NCI-H345 treated with DMSO at 0.1 percent for 48 hours (cell line): ENCODE measurements at regions not wholly inside any gene's neighbourhood (a gene's known extent, or its start where the extent isn't known, plus 50 kb on each side); places are given as distances from the start of the nearest gene placed in this dataset.

Experiments
- DNase-seq: peaks from one replicate; lab custom pipeline; 2025; ENCODE audit not compliant: unreplicated experiment; lab: John Stamatoyannopoulos, UW

DNA sequence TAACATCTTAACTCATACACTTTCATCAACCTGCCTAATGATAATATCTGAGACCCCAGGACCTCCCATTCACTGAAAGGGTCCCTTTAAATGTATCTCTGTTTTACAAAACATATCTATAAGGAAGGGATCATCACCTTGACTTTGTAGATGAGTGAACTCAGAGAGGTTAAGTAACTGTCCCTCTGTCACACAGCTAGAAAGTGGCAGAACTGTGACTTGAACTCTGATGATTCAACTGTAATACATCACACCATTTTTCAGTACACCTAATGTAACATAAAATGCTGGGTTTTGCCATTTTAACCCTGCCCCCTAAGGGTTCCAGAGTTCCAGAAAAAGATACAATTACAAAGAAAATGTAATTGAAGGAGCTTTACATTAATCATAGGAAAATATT is 234.6 kb downstream of the ZEB2 start:
- no peak for DNase-seq

DNA sequence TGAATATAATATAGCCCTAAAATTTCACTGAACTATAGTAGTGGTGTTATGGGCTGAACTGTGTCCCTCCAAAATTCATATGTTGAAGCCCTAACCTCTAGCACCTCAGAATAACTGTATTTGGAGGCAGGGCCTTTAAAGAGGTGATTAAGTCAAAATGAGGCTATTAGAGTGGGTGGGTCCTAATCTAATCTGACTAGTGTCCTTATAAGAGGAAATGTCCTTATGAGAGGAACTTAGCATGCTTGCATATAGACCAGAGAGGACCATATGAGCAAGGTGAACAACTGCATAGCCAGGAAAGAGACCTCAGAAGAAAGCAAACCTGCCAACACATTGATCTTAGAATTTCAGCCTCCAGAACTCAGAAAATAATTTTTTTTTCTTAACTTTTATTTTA is 238.4 kb downstream of the ZEB2 start:
- DNase-seq, result no peak

DNA sequence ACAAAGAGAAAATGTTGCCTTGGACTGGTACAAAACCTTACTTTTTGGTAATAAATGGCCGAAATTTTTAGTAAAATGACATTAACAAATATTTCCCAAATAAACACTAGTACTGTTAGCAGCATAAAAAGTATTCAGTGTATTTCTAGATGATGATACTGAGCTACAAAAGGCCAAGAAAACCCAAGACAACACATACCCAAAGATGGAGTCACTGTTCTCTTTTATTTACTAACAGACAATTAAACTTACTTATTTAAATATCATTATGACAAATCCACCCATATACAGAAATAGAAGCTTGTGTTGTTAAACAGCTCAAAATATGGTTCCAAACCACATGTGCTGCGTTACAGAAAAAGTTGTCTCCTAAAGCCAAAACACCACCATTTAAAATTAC is 239.9 kb downstream of the ZEB2 start:
- no peak for DNase-seq

DNA sequence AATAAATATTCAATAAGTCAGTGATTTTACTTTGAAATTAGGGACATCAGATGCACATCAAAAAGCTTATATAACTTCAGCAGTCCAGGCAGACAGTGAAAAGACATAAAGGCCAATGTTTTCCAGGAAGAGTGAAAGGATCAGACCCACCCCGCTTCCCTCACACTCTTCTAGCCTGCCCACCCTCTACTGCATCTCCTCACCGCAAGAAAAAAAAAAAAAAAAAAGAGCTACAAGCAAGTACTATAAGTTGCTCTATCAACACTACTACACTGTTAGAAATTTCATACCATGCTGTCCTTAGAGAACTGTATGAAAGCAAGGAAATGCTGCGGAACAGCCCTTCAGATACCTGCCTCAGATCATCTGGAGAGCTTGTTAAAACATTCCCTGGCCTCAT is 240.8 kb downstream of the ZEB2 start:
- no peak for DNase-seq

DNA sequence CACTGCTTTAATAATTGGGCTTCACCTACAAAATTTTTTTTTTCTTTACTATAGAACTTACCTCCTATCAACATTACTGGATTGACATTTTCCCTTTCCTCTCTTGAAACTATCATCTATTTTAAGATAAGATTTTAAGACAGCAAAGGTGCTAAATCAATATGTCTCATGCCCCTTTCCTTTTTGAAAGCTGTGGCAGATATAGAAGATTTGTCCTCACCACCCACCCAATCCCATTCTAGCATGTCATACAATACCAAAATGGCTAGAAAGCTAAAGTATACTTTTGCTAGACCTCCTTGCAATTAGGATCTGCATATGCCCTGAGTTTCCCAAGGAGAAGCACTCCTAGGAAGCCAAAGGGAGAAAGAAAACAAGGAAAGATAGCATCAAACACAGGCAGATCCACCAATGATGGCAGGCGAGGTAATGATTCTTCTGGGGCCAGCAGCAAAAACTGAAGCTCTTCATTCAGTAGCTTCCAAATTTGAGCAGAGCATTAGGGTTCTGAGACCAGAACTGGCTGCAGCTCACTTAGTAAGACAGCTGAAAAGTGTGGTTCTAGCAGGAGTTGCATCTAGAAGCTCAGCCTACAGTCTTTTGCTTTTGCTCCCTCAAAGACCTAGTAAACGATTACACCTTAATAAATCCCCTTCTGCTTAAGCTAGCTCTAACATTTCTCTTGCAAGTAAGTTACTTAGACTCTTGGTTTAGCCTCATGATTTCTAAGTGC is 242.1 kb downstream of the ZEB2 start:
- DNase-seq, result no peak

DNA sequence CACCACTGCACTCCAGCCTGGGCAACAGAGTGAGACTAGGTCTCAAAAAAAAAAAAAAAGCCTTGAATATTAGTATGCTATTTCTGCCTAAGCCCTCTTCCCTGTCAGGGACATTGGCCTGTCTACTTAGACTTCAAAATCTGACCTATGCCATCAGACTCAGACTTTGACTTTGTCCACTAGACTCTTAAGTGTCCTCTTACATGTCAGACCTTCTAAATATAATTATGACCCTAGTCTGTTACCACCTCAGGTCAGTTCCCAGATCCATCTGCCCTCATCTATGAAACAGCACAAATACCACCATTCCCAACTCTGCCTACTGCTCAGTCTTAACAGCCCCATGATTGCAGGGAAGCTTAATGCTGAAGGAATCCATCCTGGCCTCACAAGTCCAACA is 244.6 kb downstream of the ZEB2 start:
- DNase-seq, result no peak

DNA sequence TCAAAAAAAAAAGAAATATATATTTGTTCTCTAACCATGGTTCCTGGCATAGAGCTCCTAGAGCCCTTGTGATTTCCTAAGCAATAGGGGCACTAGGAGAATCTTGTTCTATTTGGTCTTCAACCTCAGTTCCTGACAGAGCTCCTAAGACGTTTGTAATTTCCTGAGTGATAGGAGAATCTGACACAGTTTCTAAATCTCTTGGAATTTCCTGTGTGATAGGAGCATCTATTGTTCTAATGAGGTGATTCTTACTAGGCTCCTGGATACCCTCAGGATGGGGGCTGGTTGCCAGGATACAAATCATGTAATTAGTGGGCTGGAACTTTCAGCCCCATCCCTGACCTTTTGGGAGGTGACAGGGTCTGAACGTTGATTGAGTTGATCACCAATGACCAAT is 245.8 kb downstream of the ZEB2 start:
- DNase-seq, result no peak

DNA sequence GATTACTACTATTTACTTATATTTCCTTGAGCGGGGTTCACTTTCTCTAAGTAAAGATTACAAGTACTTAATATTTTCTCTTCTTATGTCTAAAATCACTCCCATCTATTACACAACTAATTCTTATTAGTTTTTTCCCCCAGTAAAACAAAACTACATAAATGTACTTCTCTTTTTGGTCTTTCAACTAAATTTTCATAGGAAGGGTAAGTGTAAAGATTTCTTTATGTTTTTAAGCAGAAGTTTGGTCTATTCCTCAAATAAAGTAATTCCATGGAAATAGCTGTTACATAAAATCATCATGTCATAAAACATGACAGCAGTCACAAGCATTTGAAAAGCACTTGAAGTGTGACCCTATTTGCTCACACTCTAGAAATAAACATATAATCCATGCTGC is 249.0 kb downstream of the ZEB2 start:
- DNase-seq, result no peak

DNA sequence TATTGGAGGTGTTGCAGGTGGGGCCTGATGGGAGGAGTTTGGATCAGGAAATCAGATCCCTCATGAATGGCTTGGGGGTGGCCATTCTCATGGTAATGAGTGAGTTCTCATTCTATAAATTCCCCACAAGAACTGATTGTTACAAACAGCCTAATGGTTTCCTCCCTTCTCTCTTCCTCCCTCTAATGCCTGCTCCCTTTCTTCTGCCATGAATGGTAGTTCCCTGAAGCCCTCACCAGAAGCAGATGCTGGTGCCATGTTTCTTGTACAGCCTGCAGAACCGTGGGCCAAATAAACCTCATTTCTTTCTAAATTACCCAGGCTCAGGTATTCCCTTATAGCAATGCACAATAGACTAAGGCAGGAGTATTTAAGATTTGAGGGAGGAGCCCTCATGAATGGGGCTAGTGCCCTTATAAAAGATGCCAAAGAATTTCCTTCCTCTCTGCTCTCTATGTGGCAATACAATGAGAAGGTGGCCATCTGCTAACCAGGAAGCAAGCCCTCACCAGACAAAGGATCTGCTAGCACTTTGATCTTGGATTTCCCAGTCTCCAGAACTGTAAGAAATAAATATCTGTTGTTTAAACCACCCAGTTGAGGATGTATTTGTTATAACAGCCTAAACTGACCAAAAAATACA is 251.8 kb downstream of the ZEB2 start:
- no peak for DNase-seq

DNA sequence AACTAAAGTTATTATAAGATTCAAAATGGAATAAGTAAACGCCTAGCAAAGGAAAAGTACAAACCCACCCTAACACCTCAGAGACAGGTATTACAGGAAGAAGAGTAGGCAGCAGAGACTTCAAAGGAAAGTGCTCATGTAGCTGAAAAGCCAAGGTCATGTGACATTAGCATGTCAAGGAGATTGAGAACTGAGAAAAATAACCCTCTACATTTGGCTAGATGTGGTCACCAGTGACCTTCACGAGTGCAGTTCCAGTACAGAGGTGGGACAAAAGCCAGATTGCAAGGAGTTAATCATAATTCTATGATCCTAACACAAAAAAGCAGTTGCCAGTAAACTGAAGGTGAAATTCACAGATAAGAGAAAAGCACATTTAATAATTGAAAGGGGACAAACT is 252.7 kb downstream of the ZEB2 start:
- no peak for DNase-seq

DNA sequence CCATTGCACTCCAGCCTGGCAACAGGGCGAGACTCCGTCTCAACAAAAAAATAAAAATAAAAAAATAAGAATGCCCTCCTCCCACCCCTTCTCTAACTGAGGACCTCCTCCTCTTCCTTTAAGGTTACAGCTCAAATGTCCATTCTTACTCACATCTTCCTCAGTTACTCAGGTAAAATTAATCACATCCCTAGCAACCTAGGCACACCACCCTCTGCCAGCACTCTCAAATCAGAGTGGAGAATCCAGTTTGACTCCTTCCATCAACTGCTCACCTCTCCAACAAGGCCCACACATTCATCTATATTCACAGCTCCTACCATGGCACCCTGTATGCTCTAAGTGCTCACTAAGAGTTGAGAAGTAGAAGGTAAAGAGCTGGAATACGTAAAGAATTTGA is 254.3 kb downstream of the ZEB2 start:
- no peak for DNase-seq

DNA sequence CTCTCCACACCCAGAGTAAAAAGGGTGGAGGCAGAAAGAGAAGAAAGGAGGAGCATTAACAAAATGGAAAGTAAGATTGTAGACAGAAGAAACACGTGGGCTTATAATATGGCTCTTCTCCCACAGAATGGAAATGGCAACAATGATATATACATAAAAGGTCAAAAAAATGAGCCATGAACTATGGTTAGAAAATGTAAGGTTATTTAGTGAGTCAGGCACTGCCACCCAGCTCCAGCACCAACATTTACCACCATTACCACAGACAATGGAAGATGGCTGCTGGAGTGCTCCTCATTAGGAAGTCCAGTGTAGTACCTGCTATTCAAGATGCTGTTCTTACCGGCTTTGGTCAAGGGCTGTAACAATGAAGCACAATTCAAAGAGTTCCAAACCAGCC is 258.0 kb downstream of the ZEB2 start:
- no peak for DNase-seq

DNA sequence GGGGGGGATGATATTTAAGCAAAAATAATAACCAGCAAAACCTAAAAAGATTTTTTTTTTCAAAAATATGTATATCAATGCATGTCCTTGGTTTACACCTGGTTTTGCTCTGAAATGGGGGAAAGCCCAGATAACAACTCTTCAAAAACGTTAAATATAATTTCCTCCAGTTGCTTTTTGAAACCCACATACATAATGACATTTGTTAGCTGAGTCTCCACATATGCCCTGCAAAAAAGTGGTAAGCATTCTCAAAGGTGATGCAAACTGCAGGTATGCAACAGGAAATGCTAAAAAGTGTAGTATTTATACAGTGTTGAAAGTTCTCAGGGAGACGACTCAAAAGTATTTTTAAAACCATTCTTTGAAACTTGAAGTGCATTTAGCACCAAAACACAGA is 258.6 kb downstream of the ZEB2 start:
- no peak for DNase-seq

DNA sequence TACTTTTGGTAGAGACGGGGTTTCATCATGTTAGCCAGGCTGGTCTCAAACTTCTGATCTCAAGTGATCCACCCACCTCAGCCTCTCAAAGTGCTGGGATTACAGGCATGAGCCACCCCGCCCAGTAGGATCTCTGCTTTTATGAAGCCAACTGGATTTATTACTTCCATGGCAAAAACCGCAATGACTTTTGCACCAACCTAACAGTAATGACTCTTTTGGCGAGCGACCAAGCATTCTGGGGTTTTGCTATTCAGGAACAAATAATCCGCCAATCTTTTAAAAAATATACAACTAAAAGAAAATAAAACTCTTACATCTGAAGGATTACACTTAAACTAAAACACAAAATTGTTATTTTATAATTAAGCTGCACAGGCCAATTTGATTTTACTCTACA is 260.6 kb downstream of the ZEB2 start:
- no peak for DNase-seq

DNA sequence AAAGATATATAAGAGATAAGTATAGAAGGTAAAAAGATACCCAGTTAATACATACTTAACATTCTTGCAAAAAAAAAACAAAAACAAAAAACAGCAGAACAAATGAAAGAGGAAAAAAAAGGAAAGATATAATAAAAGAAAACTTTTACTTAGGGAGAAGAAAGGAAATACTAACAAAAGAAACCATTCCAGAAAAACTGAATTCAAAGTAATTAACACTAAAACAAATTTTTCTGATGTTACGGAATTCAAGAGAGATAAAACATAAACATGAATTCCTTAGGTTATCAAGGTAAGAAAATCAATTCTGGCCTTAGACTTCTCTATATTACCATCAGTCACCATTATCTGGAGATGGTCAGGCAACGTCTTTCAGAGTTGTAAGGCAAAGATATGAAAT is 261.8 kb downstream of the ZEB2 start:
- no peak for DNase-seq

DNA sequence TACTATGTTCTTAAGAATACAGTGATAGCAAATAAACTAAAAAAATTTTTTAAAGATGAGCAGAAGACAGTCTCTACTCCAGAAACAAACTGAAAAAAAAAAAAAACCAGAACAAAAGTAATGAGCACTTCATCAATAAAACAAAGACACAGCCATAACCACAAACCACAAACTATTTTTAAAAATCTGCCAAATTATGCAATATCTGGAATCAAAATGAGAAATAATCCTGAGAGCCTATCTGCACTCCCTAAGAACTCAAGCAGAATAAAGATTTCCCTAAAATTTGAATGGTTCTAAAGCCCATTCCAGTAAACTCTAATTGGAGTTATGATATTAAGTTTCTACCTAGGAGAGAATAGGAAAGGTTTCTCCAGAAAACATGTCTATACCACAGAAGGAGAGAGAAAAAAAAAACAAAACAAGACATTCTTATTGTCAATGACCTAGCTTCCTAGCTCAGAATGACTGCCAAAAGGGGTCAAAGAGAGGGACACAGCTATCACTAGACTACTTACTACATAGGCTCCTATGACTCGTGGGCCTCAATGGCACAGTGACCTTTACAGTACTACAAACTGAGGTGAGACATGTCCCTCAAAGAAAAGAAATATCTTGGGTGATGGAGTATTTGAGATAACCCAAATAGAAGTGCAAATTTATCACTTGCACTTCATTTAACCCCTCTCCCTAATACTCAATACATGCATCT is 262.8 kb downstream of the ZEB2 start:
- no peak for DNase-seq

DNA sequence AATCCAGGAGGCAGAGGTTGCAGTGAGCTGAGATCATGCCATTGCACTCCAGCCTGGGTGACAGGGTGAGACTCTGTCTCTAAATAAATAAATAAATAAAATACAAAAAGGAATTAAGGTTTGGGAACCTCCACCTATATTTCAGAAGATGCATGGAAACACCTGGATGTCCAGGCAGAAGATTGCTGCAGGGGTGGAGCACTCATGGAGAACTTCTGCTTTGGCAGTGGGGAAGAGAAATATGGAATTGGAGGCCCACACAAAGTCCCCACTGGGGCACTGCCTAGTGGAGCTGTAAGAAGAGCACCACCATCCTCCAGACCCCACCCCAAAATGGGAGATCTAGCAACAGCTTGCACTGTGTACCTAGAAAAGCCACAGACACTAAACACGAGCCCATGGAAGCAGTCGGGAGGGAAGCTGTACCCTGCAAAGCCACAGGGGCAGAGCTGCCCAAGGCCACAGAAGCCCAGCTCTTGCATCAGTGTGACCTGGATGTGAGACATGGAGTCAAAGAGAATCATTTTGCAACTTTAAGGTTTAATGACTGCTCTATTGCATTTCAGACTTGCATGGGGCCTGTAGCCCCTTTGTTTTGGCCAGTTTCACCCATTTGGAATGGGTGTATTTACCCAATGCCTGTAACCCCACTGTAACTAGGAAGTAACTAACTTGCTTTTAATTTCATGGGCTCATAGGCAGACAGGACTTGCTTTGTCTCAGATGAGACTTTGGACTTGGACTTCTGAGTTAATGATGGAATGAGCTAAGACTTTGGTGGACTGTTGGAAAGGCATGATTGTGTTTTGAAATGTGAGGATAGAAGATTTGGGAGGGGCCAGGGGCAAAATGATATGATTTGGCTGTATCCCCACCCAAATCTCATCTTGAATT is 265.3 kb downstream of the ZEB2 start:
- no peak for DNase-seq

DNA sequence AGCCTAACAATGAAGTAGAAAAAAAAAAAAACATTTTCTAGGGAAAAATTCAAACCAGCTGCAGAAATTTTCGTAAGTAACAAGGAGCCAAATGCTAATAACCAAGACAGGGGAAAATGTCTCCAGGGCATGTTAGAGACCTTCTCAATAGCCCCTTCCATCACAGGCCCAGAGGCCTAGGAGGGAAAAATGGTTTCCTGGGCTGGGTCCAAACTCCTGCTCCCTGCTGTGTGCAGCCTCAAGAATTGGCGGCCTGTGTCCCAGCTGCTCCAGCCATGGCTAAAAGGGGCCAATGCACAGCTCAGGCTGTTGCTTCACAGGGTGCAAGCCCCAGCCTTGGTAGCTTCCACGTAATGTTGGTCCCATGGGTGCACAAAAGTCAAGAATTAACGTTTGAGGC is 266.2 kb downstream of the ZEB2 start:
- DNase-seq, result no peak

DNA sequence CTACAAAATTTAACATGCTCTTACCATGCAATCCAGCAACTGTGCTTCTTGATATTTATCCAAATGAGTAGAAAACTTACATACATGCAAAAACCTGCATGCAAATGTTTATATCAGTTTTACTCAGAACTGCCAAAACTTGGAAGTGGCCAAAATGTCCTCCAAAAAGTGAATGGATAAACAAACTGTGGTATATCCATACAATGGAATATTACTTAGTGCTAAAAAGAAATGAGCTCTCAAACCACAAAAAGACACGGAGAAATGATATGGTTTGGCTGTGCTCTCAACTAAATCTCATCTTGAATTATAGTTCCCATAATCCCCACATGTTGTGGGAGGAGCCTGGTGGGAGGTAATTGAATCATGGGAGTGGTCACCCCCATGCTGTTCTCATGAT is 267.2 kb downstream of the ZEB2 start:
- no peak for DNase-seq

DNA sequence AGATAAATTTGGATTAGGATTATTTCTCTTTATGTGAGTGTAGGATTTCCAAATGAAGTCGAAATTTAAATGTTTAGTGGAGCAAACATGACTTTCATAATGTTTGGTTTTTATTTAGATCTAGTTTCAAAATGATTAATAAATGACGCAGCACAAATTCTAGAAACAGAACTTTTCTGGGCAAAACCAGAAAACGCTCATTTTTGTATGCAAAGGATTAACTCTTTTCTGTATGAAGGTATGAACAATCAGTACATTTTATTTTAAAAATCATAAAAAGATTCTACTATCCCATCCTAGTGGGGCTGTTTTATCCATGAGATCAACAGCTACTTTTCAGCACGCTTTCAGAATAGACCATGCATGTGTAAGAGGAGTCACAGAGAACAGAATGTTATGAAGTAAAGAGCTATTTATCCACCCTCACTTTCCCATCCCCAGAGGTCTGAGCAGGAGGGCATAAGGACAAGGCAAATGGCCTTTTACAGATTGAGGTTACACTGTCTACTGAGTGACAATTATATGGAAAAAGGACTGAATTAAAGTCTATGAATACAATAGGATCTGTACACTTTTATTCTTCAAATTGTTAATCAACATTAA is 270.8 kb downstream of the ZEB2 start:
- no peak for DNase-seq
